ENCODE measurements at regions not wholly inside any gene's neighbourhood (a gene's known extent, or its start where the extent isn't known, plus 50 kb on each side); places are given as distances from the start of the nearest gene placed in this dataset.

- Histone ChIP-seq H3K36me3 (ENCODE audit: insufficient read depth, low read length) (no peaks in the 10 kb centered on the region), H3K27me3 (ENCODE audit: insufficient read depth, low read length) (no peaks in the 10 kb centered on the region), H4K20me1 (ENCODE audit: insufficient read depth, low read length) (no peaks in the 10 kb centered on the region), H3K4me3 (ENCODE audit: insufficient read depth, low read length) (no peak overlapping the region), H3K4me2 (ENCODE audit: insufficient read depth, low read length) (no peak overlapping the region), H3K27ac (ENCODE audit: low read depth, low read length) (no peak overlapping the region), H3K79me2 (ENCODE audit: insufficient read depth, low read length) (no peaks in the 10 kb centered on the region), H2AFZ (ENCODE audit: low read length) (no peak overlapping the region), H3K4me1 (ENCODE audit: insufficient read depth, low read length) (no peaks in the 10 kb centered on the region), H3K9me3 (ENCODE audit: low read depth, low read length) (no peaks in the 10 kb centered on the region)
- no peak for DNase-seq (ENCODE audit: insufficient read length, low spot score, missing footprints)
- no peak for TF ChIP-seq CTCF (IDR thresholded peaks at IDR 0.05; ENCODE audit: extremely low read depth, low read depth, low read length)
Measured at GRCh38 chr14:34025325-34026017, 74.6 kb upstream of the EGLN3 start.

DNA sequence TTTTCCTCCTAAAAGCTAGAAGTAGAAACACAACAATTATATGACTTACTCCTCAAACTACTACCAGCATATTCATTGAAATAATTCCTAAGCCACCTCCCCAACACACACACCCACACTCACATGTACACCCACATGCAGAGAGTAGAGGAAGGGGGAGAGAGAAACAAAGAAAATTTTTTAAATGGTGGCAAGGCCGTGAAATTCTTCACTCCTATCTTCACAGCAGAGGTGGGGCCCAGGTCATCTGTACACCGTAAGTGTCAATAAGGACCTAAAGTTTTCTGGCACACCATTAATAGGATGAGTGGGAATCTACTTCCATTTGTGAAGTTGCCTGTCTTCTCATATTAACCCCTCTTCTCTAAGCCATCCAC is 73.9 kb upstream of the EGLN3 start:
- H3K27ac ChIP-seq (ENCODE audit: low read depth, low read length), result no peak overlapping the region
- no peak overlapping the region for H2AFZ ChIP-seq (ENCODE audit: low read length)
- no peak overlapping the region for H3K4me3 ChIP-seq (ENCODE audit: insufficient read depth, low read length)
- no peaks in the 10 kb centered on the region for H3K27me3 ChIP-seq (ENCODE audit: insufficient read depth, low read length)
- no peak for TF ChIP-seq CTCF (IDR thresholded peaks at IDR 0.05; ENCODE audit: extremely low read depth, low read depth, low read length)
- H3K36me3 ChIP-seq (ENCODE audit: insufficient read depth, low read length), result no peaks in the 10 kb centered on the region
- no peaks in the 10 kb centered on the region for H3K9me3 ChIP-seq (ENCODE audit: low read depth, low read length)
- no peaks in the 10 kb centered on the region for H3K4me1 ChIP-seq (ENCODE audit: insufficient read depth, low read length)
- no peak for DNase-seq (ENCODE audit: insufficient read length, low spot score, missing footprints)
- H3K4me2 ChIP-seq (ENCODE audit: insufficient read depth, low read length), result no peak overlapping the region
- H4K20me1 ChIP-seq (ENCODE audit: insufficient read depth, low read length), result no peaks in the 10 kb centered on the region
- no peaks in the 10 kb centered on the region for H3K79me2 ChIP-seq (ENCODE audit: insufficient read depth, low read length)

DNA sequence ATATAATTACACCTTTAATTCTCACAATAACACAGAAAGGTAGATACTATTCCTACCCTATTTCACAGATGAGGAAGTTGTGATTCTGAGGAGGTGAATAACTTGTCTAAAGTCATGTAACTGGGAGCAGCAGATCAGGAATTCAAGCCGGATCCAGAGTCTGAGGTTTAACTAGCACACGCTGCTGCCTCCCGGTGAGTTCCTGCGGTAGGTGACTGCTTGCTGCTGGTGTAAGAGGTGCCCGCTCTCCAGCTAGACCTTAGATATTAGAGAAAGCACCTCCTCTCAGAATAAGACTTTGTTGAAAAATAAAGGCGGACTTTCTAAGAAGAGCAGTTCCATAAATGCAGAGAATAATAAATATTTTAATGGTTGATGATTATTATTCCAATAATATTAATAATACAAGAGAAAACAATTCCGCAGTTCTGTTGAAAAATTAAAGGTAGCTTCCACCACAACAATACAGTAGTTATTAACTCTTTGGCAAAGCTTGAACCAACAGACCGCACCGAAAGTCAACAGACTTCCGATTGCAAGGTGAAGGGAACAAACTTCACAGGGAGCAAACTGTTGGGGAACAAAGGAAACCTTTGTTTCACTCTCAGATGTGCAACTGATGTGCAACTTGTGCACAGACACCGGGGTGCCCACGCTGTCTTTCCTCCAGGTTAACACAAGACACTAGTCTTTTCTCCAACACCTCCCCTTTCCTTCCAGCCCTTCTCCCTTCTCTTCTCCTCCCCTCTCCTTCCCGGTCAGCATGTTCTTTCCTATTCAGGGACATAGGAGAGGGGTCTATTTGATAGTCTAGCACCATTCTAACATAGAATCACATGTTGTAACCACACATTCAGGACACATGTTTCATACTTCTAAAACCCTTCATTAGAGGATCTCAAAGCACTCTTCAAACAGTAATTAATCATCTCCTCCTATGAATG is 73.2 kb upstream of the EGLN3 start:
- H3K27ac ChIP-seq (ENCODE audit: low read depth, low read length), result no peak overlapping the region
- H3K9me3 ChIP-seq (ENCODE audit: low read depth, low read length), result no peaks in the 10 kb centered on the region
- no peaks in the 10 kb centered on the region for H3K27me3 ChIP-seq (ENCODE audit: insufficient read depth, low read length)
- H3K4me1 ChIP-seq (ENCODE audit: insufficient read depth, low read length), result no peaks in the 10 kb centered on the region
- DNase-seq (ENCODE audit: insufficient read length, low spot score, missing footprints), result no peak
- H3K4me3 ChIP-seq (ENCODE audit: insufficient read depth, low read length), result no peak overlapping the region
- no peak for TF ChIP-seq CTCF (IDR thresholded peaks at IDR 0.05; ENCODE audit: extremely low read depth, low read depth, low read length)
- H3K79me2 ChIP-seq (ENCODE audit: insufficient read depth, low read length), result no peaks in the 10 kb centered on the region
- H2AFZ ChIP-seq (ENCODE audit: low read length), result no peak overlapping the region
- no peaks in the 10 kb centered on the region for H4K20me1 ChIP-seq (ENCODE audit: insufficient read depth, low read length)
- no peaks in the 10 kb centered on the region for H3K36me3 ChIP-seq (ENCODE audit: insufficient read depth, low read length)
- H3K4me2 ChIP-seq (ENCODE audit: insufficient read depth, low read length), result no peak overlapping the region

DNA sequence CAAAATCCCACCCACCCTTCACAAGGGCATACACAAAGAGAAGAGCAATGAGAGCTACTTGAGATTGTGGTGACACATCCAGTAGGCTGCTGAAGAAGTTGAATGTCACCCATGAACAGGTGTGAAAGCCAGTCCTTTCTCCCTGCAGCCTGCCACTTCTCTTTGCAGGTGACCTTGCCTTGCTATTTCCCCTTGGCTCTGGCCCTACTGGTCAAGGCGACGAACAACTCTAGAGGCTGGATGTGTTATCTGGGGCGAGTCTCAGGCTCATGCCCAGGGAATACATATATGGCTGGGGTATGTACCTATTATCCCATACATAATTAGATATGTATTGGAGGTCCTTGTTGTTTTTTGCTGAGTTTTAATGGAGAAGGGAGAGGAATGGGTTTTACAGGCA is 70.2 kb upstream of the EGLN3 start:
- Histone ChIP-seq H3K36me3 (ENCODE audit: insufficient read depth, low read length) (no peaks in the 10 kb centered on the region), H2AFZ (ENCODE audit: low read length) (no peak overlapping the region), H4K20me1 (ENCODE audit: insufficient read depth, low read length) (no peaks in the 10 kb centered on the region), H3K4me2 (ENCODE audit: insufficient read depth, low read length) (no peak overlapping the region), H3K27ac (ENCODE audit: low read depth, low read length) (no peak overlapping the region), H3K9me3 (ENCODE audit: low read depth, low read length) (no peaks in the 10 kb centered on the region), H3K79me2 (ENCODE audit: insufficient read depth, low read length) (no peaks in the 10 kb centered on the region), H3K27me3 (ENCODE audit: insufficient read depth, low read length) (peaks cover 2% of the 10 kb centered on the region), H3K4me3 (ENCODE audit: insufficient read depth, low read length) (no peak overlapping the region), H3K4me1 (ENCODE audit: insufficient read depth, low read length) (no peaks in the 10 kb centered on the region)
- no peak for TF ChIP-seq CTCF (IDR thresholded peaks at IDR 0.05; ENCODE audit: extremely low read depth, low read depth, low read length)
- no peak for DNase-seq (ENCODE audit: insufficient read length, low spot score, missing footprints)

All from osteoblast (primary cell).